ENCODE measurements at regions not wholly inside any gene's neighbourhood (a gene's known extent, or its start where the extent isn't known, plus 50 kb on each side); places are given as distances from the start of the nearest gene placed in this dataset.
"Not testable (repeated sequence)": the region's sequence is repeated elsewhere in the genome, so short reads cannot be mapped to it uniquely, and the experiment has no call there.

- no peak for DNase-seq
Measured at GRCh38 chr2:129915303-129915840, 64.1 kb upstream of the RAB6C start.

- no peak for DNase-seq
Measured at GRCh38 chr2:129918604-129919003, 60.9 kb upstream of the RAB6C start.

- DNase-seq = no peak
Measured at GRCh38 chr2:129922571-129923264, 56.7 kb upstream of the RAB6C start.

GRCh38 chr2:129923265-129924091 is 56.0 kb upstream of the RAB6C start:
- no peak for DNase-seq

- not testable (repeated sequence) for DNase-seq
Measured at GRCh38 chr2:129924115-129924514, 55.4 kb upstream of the RAB6C start.

GRCh38 chr2:129925381-129925780 is 54.1 kb upstream of the RAB6C start:
- no peak for DNase-seq

- no peak for DNase-seq
Measured at GRCh38 chr2:129927696-129928095, 51.8 kb upstream of the RAB6C start.

GRCh38 chr2:129929321-129930290 is 49.9 kb upstream of the RAB6C start:
- peak; percentile 65 for DNase-seq

Measured in left hindlimb (tissue), 1 donor.